ENCODE measurements at regions not wholly inside any gene's neighbourhood (a gene's known extent, or its start where the extent isn't known, plus 50 kb on each side); places are given as distances from the start of the nearest gene placed in this dataset.
"Not testable (repeated sequence)": the region's sequence is repeated elsewhere in the genome, so short reads cannot be mapped to it uniquely, and the experiment has no call there.

- peak; percentile 2 for DNase-seq (ENCODE audit: low spot score)
- no peak for TF ChIP-seq CTCF (IDR thresholded peaks at IDR 0.05; ENCODE audit: extremely low read depth, missing control alignments)
These were observed 135.7 kb downstream of the RPS4Y2 start for GRCh38 chrY:20891440-20892160.

- DNase-seq (ENCODE audit: low spot score), result not testable (repeated sequence)
These were observed 169.6 kb downstream of the RPS4Y2 start for GRCh38 chrY:20925350-20926091.

- no peak for TF ChIP-seq CTCF (IDR thresholded peaks at IDR 0.05; ENCODE audit: extremely low read depth, missing control alignments)
- no peak for DNase-seq (ENCODE audit: low spot score)
These were observed 173.9 kb downstream of the RPS4Y2 start for GRCh38 chrY:20929691-20930342.

GRCh38 chrY:20936709-20937251 lies 180.9 kb downstream of the RPS4Y2 start:
- not testable (repeated sequence) for DNase-seq (ENCODE audit: low spot score)

GRCh38 chrY:20961512-20961911 lies 205.6 kb downstream of the RPS4Y2 start:
- no peak for DNase-seq (ENCODE audit: low spot score)
- TF ChIP-seq CTCF (IDR thresholded peaks at IDR 0.05; ENCODE audit: extremely low read depth, missing control alignments), result no peak

- DNase-seq (ENCODE audit: low spot score), result no peak
- TF ChIP-seq CTCF (IDR thresholded peaks at IDR 0.05; ENCODE audit: extremely low read depth, missing control alignments), result no peak
These were observed 211.9 kb downstream of the RPS4Y2 start for GRCh38 chrY:20967828-20968227.

GRCh38 chrY:20968237-20968636 lies 212.3 kb downstream of the RPS4Y2 start:
- DNase-seq (ENCODE audit: low spot score), result no peak
- no peak for TF ChIP-seq CTCF (IDR thresholded peaks at IDR 0.05; ENCODE audit: extremely low read depth, missing control alignments)

GRCh38 chrY:20971371-20971770 lies 215.5 kb downstream of the RPS4Y2 start:
- no peak for DNase-seq (ENCODE audit: low spot score)
- TF ChIP-seq CTCF (IDR thresholded peaks at IDR 0.05; ENCODE audit: extremely low read depth, missing control alignments), result no peak
